ENCODE measurements at regions not wholly inside any gene's neighbourhood (a gene's known extent, or its start where the extent isn't known, plus 50 kb on each side); places are given as distances from the start of the nearest gene placed in this dataset.

DNA sequence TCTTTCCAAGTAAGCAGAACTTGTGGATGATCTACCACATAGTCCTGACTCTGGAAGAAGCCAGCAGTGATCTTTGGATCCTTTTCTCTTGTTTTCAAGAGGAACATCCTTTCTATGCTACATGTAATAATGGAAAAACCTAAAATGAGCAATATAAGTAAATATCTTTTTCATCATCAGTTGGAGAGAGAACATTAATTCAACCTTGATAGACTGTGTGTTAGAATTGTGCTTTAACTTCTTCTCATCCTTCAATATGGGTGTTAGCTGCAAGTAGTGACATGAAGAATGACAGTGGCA, 65.6 kb upstream of the IFNGR1 start:
- TF ChIP-seq CTBP1 (IDR thresholded peaks at IDR 0.05; ENCODE audit: borderline replicate concordance), result no peak
- no peak for TF ChIP-seq SUZ12 (IDR thresholded peaks at IDR 0.05)
- TF ChIP-seq FOXM1 (IDR thresholded peaks at IDR 0.05; ENCODE audit: borderline replicate concordance), result no peak
- TF ChIP-seq SP1 (IDR thresholded peaks at IDR 0.05), result no peak
- no peak for TF ChIP-seq FOXK2 (IDR thresholded peaks at IDR 0.05)
- no peak for TF ChIP-seq HDGF (IDR thresholded peaks at IDR 0.05; ENCODE audit: borderline replicate concordance)
- TF ChIP-seq BHLHE40 (IDR thresholded peaks at IDR 0.05; ENCODE audit: borderline replicate concordance), result no peak
- no peak for TF ChIP-seq ARNT (IDR thresholded peaks at IDR 0.05)
- TF ChIP-seq TARDBP (IDR thresholded peaks at IDR 0.05), result no peak
- no peak for TF ChIP-seq FOXA1 (IDR thresholded peaks at IDR 0.05)

Data from HEK293T (cell line).